NCI-H1092 treated with DMSO at 0.1 percent for 48 hours (cell line): ENCODE measurements at regions not wholly inside any gene's neighbourhood (a gene's known extent, or its start where the extent isn't known, plus 50 kb on each side); places are given as distances from the start of the nearest gene placed in this dataset.

Experiments
- DNase-seq: peaks from one replicate; lab custom pipeline; 2025; lab: John Stamatoyannopoulos, UW

DNA sequence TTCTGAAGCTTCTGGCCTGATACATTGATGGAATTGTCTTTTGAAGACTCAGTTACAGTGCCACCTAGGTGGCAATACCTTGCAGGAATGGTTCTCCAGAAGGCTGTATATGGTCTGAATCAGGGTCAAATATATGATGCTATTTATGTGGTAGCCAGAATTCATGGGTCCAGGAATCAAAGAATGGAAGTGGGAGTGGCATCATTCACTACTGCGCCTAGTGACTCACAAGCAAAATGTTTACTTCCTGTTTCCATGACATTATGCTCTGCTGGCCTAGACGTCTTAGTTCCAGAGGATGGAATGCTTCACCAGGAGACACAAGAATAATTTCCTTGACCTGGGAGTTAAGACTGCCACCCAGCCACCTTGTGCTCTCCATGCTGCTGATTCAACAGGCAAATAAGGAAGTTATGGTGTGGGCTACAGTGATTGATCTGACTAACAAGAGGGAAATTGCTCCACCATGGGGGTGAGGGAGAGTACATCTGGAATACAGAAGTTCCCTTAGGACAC lies 491.8 kb downstream of the ETS1 start:
- no peak for DNase-seq

DNA sequence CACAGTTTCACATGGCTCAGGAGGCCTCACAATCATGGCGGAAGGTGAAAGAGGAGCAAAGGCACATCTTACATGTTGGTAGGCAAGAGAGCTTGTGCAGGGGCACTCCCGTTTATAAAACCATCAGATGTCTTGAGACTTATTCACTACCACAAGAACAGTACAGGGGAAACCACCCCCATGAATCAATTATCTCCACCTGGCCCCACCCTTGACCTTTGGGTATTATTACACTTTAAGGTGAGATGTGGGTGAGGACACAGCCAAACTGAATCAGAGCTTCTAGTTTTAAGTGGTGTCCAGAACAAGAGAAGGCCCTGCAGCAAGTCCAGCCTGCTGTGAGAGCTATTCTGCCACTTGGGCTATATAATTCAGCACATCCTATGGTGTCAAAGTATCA lies 493.7 kb downstream of the ETS1 start:
- no peak for DNase-seq

DNA sequence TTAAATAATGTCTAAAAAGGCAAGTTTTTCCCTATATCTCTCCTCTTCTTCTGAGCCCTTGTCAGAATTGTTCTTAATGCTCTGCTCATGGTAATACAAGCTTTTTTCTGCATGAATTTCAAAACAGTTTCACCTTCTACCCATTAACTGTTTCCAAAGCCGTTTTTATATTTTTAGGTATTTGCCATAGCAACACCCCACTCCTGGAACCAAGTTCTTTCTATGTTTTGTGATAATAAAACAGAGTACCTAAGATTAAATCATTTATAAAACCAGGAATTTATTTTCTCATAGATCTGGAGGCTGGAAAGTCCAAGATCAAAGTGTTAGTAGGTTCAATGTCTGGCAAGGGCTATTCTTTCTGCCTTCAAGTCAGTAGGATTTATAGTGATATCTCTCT lies 497.4 kb downstream of the ETS1 start:
- DNase-seq: no peak

DNA sequence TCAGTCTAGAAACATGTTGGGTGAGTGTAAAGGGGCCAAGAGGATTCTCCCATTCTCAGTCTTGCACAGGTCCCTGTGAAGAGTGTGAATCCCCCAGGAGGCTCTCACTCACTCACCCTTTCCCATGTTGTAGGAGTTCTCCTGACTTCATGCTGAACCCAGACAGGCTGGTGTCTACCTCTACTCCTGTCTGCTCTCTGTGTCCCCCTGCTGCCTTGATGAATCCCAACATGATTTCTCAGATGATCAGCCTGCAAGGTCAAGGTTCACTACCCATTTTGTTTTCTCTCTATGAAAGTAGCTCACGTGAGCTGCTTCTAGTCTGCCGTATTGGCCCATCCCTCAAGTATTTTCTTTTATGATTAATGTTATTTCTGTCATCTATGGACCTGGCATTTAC lies 500.6 kb downstream of the ETS1 start:
- DNase-seq: no peak

DNA sequence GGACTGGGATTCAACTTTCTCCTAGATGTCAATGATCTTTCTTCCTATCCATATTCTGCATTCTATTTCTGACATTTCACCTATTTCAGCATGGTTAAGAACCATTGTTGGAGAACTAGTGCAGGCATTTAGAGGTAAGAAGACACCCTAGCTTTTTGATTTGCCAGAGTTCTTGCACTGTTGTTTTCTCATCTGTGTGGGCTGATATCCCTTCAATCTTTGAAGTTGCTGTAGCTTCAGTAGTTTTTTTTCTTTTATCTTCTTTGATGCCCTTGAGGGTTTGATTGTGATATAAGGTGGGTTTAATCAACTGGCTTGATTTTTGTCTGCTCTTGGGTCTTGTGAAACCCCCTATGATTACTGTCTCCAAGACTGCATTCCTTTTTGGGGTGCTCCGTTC lies 502.1 kb downstream of the ETS1 start:
- no peak for DNase-seq

DNA sequence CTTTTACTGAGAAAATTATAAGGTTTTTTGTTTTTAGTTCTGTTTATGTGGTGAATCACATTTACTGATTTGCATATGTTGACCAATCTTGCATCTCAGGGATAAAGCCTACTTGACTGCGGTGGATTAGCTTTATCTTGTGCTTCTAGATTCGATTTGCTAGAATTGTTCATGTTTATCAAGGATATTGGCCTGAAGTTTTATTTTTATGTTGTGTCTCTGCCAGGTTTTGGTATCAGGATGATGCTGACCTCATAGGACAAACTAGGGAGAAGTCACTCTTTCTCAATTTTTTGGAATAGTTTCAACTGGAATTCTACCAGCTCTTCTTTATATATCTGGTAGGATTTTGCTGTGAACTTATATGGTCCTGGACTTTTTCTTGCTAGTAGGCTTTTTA lies 504.8 kb downstream of the ETS1 start:
- no peak for DNase-seq

DNA sequence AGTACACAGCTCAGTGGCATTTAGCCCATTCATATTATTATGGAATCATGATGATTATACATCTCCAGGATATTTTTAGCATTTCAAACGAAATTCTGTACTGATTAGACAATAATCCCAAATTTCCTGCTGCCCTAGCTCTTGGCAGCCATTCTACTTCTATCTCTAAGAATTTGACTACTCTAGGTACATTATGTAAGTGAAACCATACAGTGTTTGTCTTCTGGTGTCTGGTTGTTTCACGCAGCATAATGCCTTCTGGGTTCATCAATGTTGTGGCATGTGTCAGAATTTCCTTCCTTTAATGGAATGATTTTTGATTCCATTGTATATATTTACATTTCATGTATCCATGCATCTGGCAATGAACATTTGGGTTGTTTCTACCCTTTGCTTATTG lies 517.7 kb downstream of the ETS1 start:
- no peak for DNase-seq

DNA sequence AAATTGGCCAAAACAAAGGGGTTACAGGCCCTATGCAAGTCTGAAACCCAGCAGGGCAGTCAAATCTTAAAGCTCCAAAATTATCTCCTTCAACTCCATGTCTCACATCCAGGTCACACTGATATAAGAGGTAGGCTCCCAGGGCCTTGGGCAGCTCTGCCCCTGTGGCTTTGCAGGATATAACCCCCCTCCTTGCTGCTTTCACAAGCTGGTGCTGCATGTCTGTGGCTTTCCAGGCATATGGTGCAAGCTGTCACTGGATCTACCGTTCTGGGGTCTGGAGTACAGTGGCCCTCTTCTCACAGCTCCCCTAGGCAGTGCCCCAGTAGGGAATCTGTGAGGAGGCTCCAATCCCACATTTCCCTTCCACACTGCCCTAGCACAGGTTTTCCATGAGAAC lies 519.6 kb downstream of the ETS1 start:
- DNase-seq: no peak

DNA sequence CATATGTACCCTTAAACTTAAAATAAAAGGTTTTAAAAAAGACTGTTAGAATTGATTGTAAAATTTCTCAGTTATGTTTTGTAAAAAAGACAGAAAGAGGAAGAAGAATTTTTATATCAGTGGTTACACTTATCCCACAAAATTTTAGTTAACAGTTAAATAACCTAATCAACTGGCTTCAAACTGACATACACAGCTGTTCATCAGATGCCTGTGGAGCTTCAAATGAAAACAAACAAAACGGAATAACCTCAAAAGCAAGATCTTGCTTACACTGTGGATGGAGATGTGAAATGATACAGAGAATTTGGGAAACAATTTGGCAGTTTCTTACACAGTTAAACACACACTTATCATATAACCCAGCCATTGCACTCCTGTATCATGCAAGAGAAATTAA lies 521.0 kb downstream of the ETS1 start:
- DNase-seq: no peak

DNA sequence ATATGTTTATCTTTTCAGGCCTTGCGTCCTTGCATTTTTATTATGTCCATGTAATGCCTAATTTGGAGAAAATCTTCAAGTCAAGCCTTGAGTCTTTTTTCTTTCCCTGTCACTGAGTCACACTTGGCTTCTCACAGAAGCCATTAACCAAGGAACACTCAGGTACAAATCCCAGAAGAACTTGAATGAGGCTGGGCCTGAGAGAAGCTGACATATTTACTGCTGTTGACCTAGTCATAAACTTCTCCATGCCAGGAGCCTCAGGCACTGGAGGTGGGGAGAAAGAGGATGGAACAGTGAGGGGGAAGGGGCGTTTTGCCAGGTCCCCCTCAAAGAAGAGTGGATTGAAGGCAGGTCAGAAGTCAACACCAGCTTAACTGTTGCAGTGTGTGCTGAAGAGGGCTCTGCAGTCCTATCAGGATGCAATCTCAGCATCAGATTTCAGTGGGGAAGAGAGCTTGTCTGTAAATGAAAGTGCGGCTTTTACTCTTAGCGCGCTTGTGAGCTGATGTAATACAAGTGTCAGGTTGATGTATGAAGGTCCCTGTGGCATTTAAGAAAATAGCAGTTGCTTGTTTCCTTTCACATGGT lies 526.0 kb downstream of the ETS1 start:
- DNase-seq: peak; percentile 71

DNA sequence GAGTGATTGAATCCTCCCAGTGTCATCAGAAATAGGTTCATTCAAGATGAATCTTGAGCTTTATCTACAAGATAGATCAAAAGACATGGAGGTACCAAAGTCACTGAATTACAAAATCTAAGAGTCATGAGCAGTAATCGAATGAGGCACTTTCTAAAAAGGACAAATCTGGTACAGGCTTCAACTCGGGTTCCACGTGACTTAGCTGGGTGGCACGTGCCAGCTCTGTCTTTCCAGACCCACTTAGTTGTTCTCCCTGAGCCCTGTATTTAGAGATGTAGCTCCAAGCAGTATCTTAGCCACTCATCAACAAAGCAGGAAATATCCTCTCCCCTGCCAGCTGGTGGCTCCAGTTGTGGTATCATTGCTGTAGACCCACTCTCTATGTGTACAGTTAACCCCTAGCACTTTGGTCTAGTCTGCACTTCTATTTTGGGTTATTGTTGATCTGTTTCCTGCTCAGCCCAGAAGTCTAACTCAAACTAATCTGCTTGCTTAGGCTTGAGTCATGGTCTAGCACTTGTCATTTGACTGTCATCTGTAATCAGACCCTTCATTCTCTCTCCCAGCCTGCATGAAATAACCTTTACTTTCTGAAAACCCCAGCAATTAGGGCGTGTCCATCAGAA lies 528.7 kb downstream of the ETS1 start:
- no peak for DNase-seq

DNA sequence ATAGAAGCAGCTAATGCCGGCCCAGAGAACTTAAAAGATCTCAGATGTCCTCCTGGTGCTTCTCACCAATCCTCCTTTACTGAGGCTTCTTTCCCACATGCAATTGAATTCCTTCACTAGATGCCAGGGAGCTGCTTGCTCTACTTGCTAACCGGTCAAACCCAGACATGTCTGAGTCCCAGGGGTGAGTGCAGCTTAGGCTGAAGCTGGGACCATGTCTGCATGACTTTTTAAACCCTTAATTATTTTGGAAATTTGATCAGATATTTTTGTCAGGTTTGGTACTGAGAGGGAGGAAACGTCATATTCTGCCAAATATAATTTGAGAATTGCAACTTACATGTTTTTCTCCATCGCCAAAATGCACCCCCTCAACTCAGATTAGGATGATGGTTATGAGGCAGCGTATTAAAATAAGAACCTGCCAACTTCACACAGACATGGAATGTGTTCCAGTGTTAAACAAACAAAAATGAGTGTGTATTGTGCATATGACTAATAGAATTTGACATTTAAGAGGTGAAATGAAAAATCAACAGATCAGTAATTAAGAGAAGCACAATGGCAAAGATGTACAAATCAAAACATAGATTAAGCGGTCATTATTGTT lies 529.5 kb downstream of the ETS1 start:
- DNase-seq: no peak

DNA sequence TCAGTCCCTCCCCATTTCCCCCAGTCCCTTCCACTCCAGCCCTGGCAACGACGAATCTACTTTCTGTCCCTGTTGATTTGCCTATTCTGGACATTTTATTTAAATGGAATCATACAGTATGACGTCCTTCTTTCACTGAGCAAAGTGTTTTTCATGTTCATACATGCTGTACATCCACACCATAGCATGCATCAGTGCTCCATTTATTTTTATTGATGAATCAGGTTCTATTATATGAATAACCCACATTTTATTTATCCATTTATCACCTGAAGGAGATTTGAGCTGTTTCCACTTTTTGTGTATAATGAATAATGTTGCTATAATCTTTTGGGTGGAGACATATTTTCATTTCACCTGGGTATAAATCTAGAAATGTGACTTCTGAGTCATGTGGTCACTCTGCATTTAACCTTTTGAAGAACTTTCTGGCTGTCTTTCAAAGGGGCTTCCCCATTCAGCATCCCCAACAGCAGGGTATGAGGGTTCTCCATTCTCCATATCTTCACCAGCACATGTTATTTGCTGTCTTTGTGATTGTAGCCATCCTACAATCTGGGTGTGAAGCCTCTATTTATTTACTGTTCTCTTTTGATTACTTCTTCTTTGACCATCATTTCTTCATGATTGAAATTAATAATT lies 531.7 kb downstream of the ETS1 start:
- DNase-seq: no peak

DNA sequence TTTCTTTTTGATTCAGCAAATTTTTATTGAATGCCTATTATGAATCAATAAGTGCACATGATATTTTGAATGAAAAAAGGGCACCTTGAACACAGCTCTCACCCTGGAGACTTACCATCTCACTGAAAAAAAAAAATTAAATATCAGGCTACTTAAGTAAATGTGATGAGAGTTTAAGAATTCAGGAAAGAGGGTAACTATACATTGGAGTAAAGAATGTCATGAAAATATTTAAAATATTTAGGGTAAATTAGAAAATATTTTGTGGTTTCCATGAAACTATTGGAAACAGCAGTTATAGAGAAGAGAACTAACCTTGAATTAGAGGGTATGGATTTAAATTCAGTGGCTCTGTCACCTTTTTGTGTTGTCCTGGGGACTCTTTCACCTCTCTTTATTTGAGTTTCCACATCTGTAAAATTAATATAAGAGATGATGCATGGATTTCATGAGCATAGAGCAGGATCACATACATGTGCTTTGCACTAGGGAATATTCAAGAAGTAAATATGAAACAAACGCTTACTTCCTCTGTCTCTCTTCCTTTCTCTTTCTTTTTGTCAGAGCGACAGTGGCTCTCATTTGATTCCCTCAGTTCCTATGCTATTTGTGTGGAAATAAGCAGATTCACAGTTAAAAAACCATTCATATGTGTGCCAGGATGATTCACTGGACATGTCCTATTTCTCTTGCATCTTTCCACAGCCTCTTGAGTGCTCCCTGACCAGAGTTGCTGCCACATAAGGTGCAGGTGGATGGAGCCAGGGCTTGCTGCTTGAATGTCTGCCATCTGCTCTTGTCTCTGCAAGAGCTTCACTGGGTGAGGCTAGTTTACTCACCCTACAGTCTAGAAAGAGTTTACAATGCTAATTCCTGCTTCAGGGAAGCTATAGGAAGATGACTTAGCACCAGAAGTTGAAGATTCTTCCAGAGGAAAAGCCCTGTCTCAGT lies 533.1 kb downstream of the ETS1 start:
- no peak for DNase-seq

DNA sequence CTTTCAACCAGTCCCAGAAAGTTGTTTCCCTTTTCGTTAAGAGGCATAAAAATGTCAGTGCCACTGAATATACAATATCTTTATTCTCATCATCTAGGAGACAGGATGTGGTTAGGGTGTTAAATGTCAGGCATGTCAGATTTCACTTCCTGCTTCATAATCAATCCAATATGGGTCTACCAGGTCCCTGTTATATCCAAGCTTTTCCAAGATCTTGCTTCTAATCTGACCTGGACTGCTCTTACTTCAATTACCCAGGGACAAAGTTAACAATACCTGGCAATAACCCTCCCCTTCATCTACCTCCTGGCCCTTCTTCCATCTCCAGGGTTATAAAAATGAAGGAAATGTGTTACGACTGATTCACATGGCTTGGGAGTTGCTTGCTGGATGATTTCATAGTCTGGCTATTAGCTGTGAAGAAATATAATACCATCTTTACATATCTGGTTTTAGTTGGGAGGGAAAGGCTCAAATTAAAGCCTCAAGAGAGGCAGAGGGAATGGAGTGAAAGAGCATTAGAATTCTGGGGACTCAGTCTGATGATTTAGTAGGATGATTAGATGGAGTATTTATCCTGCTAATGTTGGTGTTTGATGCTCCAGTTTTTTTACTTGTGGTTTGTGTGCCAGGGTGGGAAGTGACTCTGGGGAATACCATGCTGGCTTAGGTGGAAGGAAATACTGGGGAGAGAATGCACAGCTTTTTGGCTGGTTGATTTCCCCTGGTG lies 534.3 kb downstream of the ETS1 start:
- no peak for DNase-seq

DNA sequence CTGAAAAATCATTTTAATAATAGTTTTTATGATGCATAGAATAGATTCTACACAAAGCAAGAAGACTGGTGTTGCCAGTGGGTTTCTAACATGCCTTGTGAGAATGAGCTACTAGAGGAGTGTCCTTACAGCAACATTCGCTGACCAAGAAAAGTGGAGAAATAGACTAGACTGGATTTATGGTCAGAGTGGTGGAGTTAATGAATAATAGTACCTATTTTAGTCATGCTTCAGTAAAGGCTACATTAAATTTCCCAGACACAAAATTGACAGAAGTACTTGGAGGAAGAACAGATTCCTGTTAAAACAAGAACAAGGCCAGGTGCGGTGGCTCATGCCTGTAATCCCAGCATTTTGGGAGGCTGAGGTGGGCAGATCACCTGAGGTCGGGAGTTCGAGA lies 539.2 kb downstream of the ETS1 start:
- DNase-seq: no peak

DNA sequence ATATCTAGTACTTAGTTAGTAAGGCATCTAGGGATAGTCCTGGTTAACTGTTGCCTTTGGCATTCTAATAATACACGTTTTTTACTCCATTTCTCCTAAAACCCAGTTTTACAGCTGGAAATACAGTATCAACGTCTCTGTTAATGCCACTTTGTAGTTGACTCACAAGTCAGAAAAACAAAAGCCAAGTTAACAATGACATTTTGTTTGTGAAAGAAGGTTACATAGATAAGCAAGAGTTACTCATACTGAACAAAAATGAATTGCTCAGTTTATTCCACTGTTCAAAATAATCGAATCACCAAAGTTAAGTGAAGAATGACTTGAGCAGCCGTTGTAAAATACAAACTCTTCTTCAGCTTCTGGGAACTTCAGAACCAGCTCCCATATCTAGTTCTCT lies 540.3 kb downstream of the ETS1 start:
- DNase-seq: no peak

DNA sequence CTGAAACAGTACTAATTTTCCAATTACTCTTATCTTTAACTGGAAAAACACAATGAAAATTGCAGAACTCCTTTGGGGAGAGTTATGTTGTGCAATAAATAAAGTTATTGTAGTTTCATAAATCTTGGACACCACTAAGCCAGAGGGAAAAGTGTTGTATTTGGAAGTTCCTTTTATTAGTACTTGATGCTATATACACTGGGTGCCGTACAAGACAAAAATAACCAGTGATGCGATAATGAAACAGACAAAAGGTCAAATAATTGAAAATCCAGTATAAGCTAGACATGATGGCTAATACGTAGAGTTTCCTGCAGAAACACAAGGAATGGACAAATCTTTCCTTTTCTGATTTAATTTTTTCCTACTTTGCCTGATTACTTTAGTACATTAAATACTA lies 541.1 kb downstream of the ETS1 start:
- DNase-seq: no peak

DNA sequence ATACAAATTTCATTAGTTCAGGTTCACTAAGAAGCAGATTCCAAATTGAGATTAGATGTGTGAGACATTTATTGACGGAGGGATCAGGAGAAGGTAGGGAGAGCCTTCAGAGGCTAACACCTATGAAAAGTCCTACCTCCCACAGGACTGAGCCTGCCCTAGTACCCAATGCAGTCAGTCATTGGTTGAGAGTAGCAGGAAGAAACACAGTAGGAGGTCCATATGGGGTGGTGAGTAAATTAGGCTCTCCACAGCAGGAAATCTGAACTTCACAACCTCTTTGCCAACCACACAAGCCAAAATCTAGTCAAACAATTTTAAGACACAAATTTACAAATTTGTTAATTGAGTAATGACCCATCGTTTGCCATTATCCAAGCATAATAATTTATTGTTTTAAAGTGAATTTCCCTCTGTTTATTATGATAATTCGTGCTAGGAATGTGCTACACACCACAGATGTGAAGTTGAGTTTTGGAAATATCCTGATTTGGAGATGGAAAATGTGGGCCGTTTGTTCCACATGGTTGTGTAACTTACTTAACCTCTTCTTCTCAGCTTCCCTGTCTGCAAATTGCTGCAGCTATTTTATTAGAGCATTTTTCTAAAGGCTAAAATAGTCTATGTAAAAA lies 542.1 kb downstream of the ETS1 start:
- no peak for DNase-seq

DNA sequence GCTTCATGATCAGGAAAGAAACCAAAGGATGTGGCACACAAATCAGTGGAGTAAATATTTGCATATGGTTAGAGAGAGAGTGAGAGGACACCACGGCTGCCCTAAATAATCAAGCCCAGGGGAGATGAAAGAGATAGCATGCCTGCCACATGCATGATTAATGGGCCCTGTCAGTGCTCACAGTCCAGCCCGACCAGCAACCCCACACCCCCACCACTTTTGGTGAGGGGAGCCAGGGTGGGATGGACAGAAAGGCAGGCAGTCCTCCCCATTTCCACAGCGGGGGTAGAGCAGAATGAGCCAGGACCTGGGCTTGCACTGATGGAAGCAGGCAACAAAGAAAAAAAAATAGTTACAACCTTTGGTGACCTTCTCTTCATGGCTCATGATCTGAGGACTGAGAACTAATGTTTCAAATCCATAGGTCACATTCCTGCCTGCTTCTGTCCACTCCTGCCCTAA lies 545.0 kb downstream of the ETS1 start:
- no peak for DNase-seq

DNA sequence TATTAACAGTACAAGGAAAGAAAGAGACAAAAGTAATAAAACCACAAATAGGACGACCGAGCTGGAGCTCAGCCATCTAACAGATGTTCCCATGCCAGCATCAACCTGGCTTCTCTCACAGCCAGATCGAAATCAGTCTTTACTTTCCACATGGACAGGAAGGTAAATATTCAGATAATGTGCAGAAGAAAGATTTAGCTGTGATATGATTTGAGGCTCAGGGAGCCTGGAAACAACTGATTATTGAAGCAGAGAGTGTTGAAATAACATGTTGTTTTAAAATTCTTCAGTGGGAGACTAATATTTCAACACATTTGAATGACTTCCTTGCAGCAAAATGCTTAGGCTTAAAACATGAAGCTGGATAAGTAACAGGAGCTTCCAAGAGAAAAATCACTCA lies 546.8 kb downstream of the ETS1 start:
- no peak for DNase-seq
